GM12878 (cell line): ENCODE measurements at regions not wholly inside any gene's neighbourhood (a gene's known extent, or its start where the extent isn't known, plus 50 kb on each side); places are given as distances from the start of the nearest gene placed in this dataset.

Experiments used
- ATAC-seq: fragments of 200-7000 bp; cut with Tn5 transposase; 3 replicates; pipeline ENCODE4 v1.9.1; 2020; ENCODE audit warnings: mild to moderate bottlenecking, moderate library complexity
- BruUV-seq: library from RNA; stranded (reverse); fragments of 400-500 nt; replicated peaks from 2 replicates; lab custom pipeline; 2021; lab: Mats Ljungman, UMichigan
- CTCF ChIA-PET: fragments of 300-600 bp; sonication (Branson Sonifier 250); formaldehyde crosslinking; extraction: SDS; loops from one replicate; lab custom pipeline; 2021; ENCODE audit warnings: inconsistent platforms; lab: Yijun Ruan, JAX
- POLR2A ChIA-PET: fragments of 350-600 bp; formaldehyde crosslinking; extraction: SDS; loops from one replicate; lab custom pipeline; 2021; ENCODE audit warnings: inconsistent platforms; lab: Charles Lee
- RAD21 ChIA-PET: fragments of 300-600 bp; sonication (Branson Sonifier 250); formaldehyde crosslinking; loops from one replicate; lab custom pipeline; 2023; ENCODE audit warnings: antibody characterized with exemption; ENCODE audit not compliant: unreplicated experiment; lab: Charles Lee
- SMC1A ChIA-PET: fragments of 300-600 bp; sonication (Branson Sonifier 250); formaldehyde crosslinking; loops from one replicate; lab custom pipeline; 2023; ENCODE audit not compliant: unreplicated experiment, uncharacterized antibody; lab: Charles Lee
- DNase-seq: peaks from one replicate; pipeline ENCODE4 v3.0.0-alpha.2; 2011; ENCODE audit warnings: low read depth, low spot score
- FAIRE-seq: peaks from 3 replicates; lab custom pipeline; 2011; peaks lifted over from hg19 to GRCh38; lab: Jason Lieb, UNC
- H2AFZ ChIP-seq: 2 replicates; pipeline ENCODE4 v1.6.0; 2011; ENCODE audit warnings: low read depth, low read length, control low read depth; ENCODE audit not compliant: control insufficient read depth
- H3K27ac ChIP-seq: 2 replicates; pipeline ENCODE4 v1.5.1; 2011; ENCODE audit warnings: control low read depth; ENCODE audit not compliant: control insufficient read depth, insufficient read depth
- H3K27me3 ChIP-seq, 2 experiments: replicated peaks in 1 of 2; 2 replicates each; pipeline versions ENCODE4 v1.6.0 to v1.6.1; 2011; ENCODE audit warnings: low read length in 1 of 2; ENCODE audit not compliant: control insufficient read depth in 2 of 2, insufficient read depth in 2 of 2
- H3K36me3 ChIP-seq, 2 experiments: 2 replicates each; pipeline ENCODE4 v1.5.1; 2011; ENCODE audit warnings: low read length in 1 of 2; ENCODE audit not compliant: control insufficient read depth in 2 of 2, insufficient read depth in 2 of 2
- H3K4me1 ChIP-seq: 2 replicates; pipeline ENCODE4 v1.6.1; 2011; ENCODE audit warnings: mild to moderate bottlenecking, low read length, moderate library complexity, mixed read lengths; ENCODE audit not compliant: control insufficient read depth, insufficient read depth
- H3K4me2 ChIP-seq: 2 replicates; pipeline ENCODE4 v1.6.0; 2011; ENCODE audit warnings: control low read depth; ENCODE audit not compliant: control insufficient read depth, insufficient read depth
- H3K4me3 ChIP-seq: fragments of 200-600 bp; sonication (generic); 2 replicates; pipeline ENCODE4 v1.5.1; 2016
- H3K79me2 ChIP-seq: 2 replicates; pipeline ENCODE4 v1.6.0; 2011; ENCODE audit warnings: low read length; ENCODE audit not compliant: control insufficient read depth, insufficient read depth
- H3K9ac ChIP-seq: 2 replicates; pipeline ENCODE4 v1.8.0; 2011; ENCODE audit warnings: low read length, control low read depth, mixed read lengths; ENCODE audit not compliant: control insufficient read depth, insufficient read depth
- H3K9me3 ChIP-seq: replicated peaks from 3 replicates; pipeline ENCODE4 v1.5.1; 2011; ENCODE audit warnings: mild to moderate bottlenecking, low read length; ENCODE audit not compliant: control insufficient read depth, insufficient read depth
- H4K20me1 ChIP-seq: 2 replicates; pipeline ENCODE4 v1.6.0; 2011; ENCODE audit not compliant: control insufficient read depth, insufficient read depth
- CBX5 ChIP-seq: sonication (generic); IDR thresholded peaks from 2 replicates; pipeline ENCODE4 v1.6.1; 2016; ENCODE audit warnings: low read depth, moderate library complexity, mild to moderate bottlenecking, inconsistent platforms
- LARP7 ChIP-seq: fragments of 450-650 bp; IDR thresholded peaks from 2 replicates; pipeline ENCODE4 v1.6.1; 2017; ENCODE audit warnings: mild to moderate bottlenecking
- MYC ChIP-seq: IDR thresholded peaks from 2 replicates; pipeline ENCODE4 v1.6.1; 2011; ENCODE audit warnings: mild to moderate bottlenecking, low read length, moderate library complexity, inconsistent platforms; ENCODE audit not compliant: insufficient read depth, insufficient replicate concordance, insufficient read length, severe bottlenecking
- PAX8 ChIP-seq: fragments of 450-650 bp; IDR thresholded peaks from 2 replicates; pipeline ENCODE4 v1.6.1; 2017; ENCODE audit warnings: mild to moderate bottlenecking, moderate library complexity
- POLR2AphosphoS5 ChIP-seq: IDR thresholded peaks from 2 replicates; pipeline ENCODE4 v1.6.1; 2011; ENCODE audit warnings: mild to moderate bottlenecking, low read length, inconsistent platforms
- RAD51 ChIP-seq: fragments of 450-650 bp; IDR thresholded peaks from 2 replicates; pipeline ENCODE4 v1.6.1; 2016; ENCODE audit warnings: moderate library complexity, mild to moderate bottlenecking, inconsistent platforms
- SMC3 ChIP-seq: IDR thresholded peaks from 2 replicates; pipeline ENCODE4 v1.6.1; 2011; ENCODE audit warnings: low read length, improper control_type of control experiment, borderline replicate concordance
- SREBF2 ChIP-seq: IDR thresholded peaks from 2 replicates; pipeline ENCODE4 v1.6.1; 2012; ENCODE audit warnings: mild to moderate bottlenecking, low read length
- TARDBP ChIP-seq: IDR thresholded peaks from 2 replicates; pipeline ENCODE4 v1.6.1; 2016; ENCODE audit warnings: borderline replicate concordance
- TCF12 ChIP-seq: IDR thresholded peaks from 2 replicates; pipeline ENCODE4 v1.6.1; 2011; ENCODE audit warnings: low read depth, mild to moderate bottlenecking, low read length
- TCF3 ChIP-seq: IDR thresholded peaks from 2 replicates; pipeline ENCODE4 v1.6.1; 2012; ENCODE audit warnings: low read depth, mild to moderate bottlenecking, low read length, borderline replicate concordance; ENCODE audit not compliant: insufficient read depth
- WGBS: methylation state at CpG from one replicate; pipeline ENCODE4 v1.1.6; 2016; ENCODE audit warnings: low lambda C conversion rate; ENCODE audit not compliant: insufficient replicate concordance, insufficient coverage; ENCODE audit errors: missing lambda C conversion rate; 5-methylcytosine and 5-hydroxymethylcytosine counted together
- in situ Hi-C: fragments of 300-500 bp; cut with MboI; formaldehyde crosslinking; loops from 9 replicates; pipeline ENCODE4 v1.14.3; 2018; ENCODE audit warnings: mixed read lengths
- intact Hi-C: fragments of 100-400 bp; cut with micrococcal nuclease; formaldehyde crosslinking; loops from one replicate; pipeline ENCODE4 v1.14.2; 2022; ENCODE audit not compliant: unreplicated experiment
- TF ChIP-seq, protein P1 (sequence below): fragments of 450-650 bp; conservative IDR thresholded peaks from 2 replicates; pipeline ENCODE4 v1.6.1; 2017; ENCODE audit warnings: mild to moderate bottlenecking, moderate library complexity
- TF ChIP-seq, protein P2 (sequence below): fragments of 450-650 bp; IDR thresholded peaks from 2 replicates; pipeline ENCODE4 v1.6.1; 2018; ENCODE audit warnings: mild to moderate bottlenecking, low read depth, moderate library complexity; ENCODE audit not compliant: partially characterized antibody

DNA sequence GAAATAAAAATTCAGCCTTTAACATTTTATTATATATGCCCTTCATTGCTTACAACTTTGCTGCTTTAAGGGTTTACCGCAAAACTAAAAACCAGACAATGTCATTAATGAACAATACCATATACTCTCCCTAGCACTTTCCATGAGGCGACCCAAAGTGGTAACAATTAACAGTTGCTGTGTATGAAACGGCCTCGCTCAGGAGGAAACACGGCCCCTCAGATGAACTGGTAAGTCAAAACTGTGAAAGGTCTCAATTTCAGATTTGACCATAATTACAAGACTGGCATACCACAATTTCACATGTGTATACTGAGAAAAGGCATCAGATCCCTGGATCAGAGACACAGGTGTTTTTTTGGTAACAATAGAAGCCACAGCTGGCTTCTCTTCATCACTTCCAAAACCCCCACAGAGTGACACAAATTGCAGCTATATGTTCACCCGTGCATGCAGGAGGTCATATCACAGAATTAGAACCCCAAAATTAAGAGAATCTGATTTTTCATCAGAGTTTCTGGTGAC, 611.9 kb upstream of the ADAMTS5 start:
- in situ Hi-C loops = no loop called here
- H3K4me1 ChIP-seq = no peaks in the 10 kb centered on the region
- BruUV-seq = no TSS peak
- ChIA-PET CTCF (no interaction called here), RAD21 (no interaction called here), POLR2A (no interaction called here), SMC1A (no interaction called here)
- H4K20me1 ChIP-seq = no peaks in the 10 kb centered on the region
- no peak overlapping the region for H3K4me3 ChIP-seq
- intact Hi-C loops = no loop called here
- no peak overlapping the region for H2AFZ ChIP-seq
- WGBS = 17% methylated on average over 6 of the region's 6 CpGs
- no peak for ATAC-seq
- no peak overlapping the region for H3K9ac ChIP-seq
- FAIRE-seq = no peak
- TF ChIP-seq TCF3 (no peak), TCF12 (no peak), LARP7 (no peak), TARDBP (no peak), MYC (no peak), SMC3 (no peak), PAX8 (no peak), POLR2AphosphoS5 (no peak), CBX5 (no peak), RAD51 (no peak), SREBF2 (no peak)
- TF ChIP-seq, protein P1, sequence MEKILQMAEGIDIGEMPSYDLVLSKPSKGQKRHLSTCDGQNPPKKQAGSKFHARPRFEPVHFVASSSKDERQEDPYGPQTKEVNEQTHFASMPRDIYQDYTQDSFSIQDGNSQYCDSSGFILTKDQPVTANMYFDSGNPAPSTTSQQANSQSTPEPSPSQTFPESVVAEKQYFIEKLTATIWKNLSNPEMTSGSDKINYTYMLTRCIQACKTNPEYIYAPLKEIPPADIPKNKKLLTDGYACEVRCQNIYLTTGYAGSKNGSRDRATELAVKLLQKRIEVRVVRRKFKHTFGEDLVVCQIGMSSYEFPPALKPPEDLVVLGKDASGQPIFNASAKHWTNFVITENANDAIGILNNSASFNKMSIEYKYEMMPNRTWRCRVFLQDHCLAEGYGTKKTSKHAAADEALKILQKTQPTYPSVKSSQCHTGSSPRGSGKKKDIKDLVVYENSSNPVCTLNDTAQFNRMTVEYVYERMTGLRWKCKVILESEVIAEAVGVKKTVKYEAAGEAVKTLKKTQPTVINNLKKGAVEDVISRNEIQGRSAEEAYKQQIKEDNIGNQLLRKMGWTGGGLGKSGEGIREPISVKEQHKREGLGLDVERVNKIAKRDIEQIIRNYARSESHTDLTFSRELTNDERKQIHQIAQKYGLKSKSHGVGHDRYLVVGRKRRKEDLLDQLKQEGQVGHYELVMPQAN = no peak
- TF ChIP-seq, protein P2, sequence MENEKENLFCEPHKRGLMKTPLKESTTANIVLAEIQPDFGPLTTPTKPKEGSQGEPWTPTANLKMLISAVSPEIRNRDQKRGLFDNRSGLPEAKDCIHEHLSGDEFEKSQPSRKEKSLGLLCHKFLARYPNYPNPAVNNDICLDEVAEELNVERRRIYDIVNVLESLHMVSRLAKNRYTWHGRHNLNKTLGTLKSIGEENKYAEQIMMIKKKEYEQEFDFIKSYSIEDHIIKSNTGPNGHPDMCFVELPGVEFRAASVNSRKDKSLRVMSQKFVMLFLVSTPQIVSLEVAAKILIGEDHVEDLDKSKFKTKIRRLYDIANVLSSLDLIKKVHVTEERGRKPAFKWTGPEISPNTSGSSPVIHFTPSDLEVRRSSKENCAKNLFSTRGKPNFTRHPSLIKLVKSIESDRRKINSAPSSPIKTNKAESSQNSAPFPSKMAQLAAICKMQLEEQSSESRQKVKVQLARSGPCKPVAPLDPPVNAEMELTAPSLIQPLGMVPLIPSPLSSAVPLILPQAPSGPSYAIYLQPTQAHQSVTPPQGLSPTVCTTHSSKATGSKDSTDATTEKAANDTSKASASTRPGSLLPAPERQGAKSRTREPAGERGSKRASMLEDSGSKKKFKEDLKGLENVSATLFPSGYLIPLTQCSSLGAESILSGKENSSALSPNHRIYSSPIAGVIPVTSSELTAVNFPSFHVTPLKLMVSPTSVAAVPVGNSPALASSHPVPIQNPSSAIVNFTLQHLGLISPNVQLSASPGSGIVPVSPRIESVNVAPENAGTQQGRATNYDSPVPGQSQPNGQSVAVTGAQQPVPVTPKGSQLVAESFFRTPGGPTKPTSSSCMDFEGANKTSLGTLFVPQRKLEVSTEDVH = no peak
- H3K79me2 ChIP-seq = no peaks in the 10 kb centered on the region
- H3K36me3 ChIP-seq = no peaks in the 10 kb centered on the region
- DNase-seq = no peak
- H3K27me3 ChIP-seq = no peaks in the 10 kb centered on the region
- H3K9me3 ChIP-seq = no peaks in the 10 kb centered on the region
- H3K27ac ChIP-seq = no peak overlapping the region
- H3K4me2 ChIP-seq = no peak overlapping the region
